Endothelial cell of umbilical vein (primary cell): ENCODE measurements at regions not wholly inside any gene's neighbourhood (a gene's known extent, or its start where the extent isn't known, plus 50 kb on each side); places are given as distances from the start of the nearest gene placed in this dataset.

Source experiments
- BruUV-seq: library from RNA; stranded (reverse); fragments of 400-500 nt; replicated peaks from 2 replicates; lab custom pipeline; 2021; lab: Mats Ljungman, UMichigan
- CTCF ChIA-PET: fragments of 300-600, 350-600 bp; sonication (Branson Sonifier 250); formaldehyde crosslinking; loops from one replicate; lab custom pipeline; 2021; ENCODE audit warnings: antibody characterized with exemption, inconsistent platforms; lab: Charles Lee
- POLR2A ChIA-PET: fragments of 300-600, 350-600 bp; sonication (Branson Sonifier 250); formaldehyde crosslinking; loops from one replicate; lab custom pipeline; 2021; ENCODE audit warnings: antibody characterized with exemption, inconsistent platforms; lab: Charles Lee
- DNase-seq: peaks from one replicate; pipeline ENCODE4 v3.0.0-alpha.2; 2011; ENCODE audit warnings: low read depth, low spot score
- FAIRE-seq: peaks from 2 replicates; lab custom pipeline; 2011; peaks lifted over from hg19 to GRCh38; lab: Jason Lieb, UNC
- H2AFZ ChIP-seq: 2 replicates; pipeline ENCODE4 v1.6.0; 2012; ENCODE audit warnings: low read depth, low read length, control low read depth, inconsistent platforms
- H3K27ac ChIP-seq: 2 replicates; pipeline ENCODE4 v1.5.1; 2011; ENCODE audit warnings: low read depth, mild to moderate bottlenecking, control low read depth, low read length, moderate library complexity; ENCODE audit not compliant: insufficient read depth
- H3K27me3 ChIP-seq, 2 experiments: 2 replicates each; pipeline versions ENCODE4 v1.6.0 to v1.6.1; 2011; ENCODE audit warnings: low read length in 2 of 2, mixed read lengths in 1 of 2; ENCODE audit not compliant: control insufficient read depth in 2 of 2, insufficient read depth in 2 of 2
- H3K36me3 ChIP-seq, 2 experiments: 2 replicates in 1 of 2; 3 replicates in 1 of 2; pipeline ENCODE4 v1.5.1; 2011; ENCODE audit warnings: low read length in 2 of 2, mild to moderate bottlenecking in 1 of 2, moderate library complexity in 1 of 2; ENCODE audit not compliant: control insufficient read depth in 2 of 2, insufficient read depth in 2 of 2; ENCODE audit errors: extremely low read depth in 1 of 2
- H3K4me1 ChIP-seq: 3 replicates; pipeline ENCODE4 v1.5.1; 2011; ENCODE audit warnings: mild to moderate bottlenecking, low read length; ENCODE audit not compliant: control insufficient read depth, insufficient read depth; ENCODE audit errors: extremely low read depth
- H3K4me2 ChIP-seq: 2 replicates; pipeline ENCODE4 v1.6.1; 2011; ENCODE audit warnings: low read length, control low read depth, mixed read lengths; ENCODE audit not compliant: insufficient read depth
- H3K4me3 ChIP-seq, 3 experiments: fragments of 200-600 bp in 1 of 3; sonication (generic), shearing (Covaris generic) in 1 of 3; replicated peaks in 1 of 3; 2 replicates each; pipeline ENCODE4 v1.5.1; 2011 to 2016; ENCODE audit warnings: control low read depth in 3 of 3, low read length in 3 of 3, mild to moderate bottlenecking in 2 of 3, inconsistent platforms in 1 of 3, low read depth in 1 of 3, moderate library complexity in 1 of 3; ENCODE audit not compliant: insufficient read depth in 1 of 3
- H3K79me2 ChIP-seq: 2 replicates; pipeline ENCODE4 v1.6.0; 2012; ENCODE audit warnings: low read length, inconsistent platforms; ENCODE audit not compliant: control insufficient read depth, insufficient read depth
- H3K9ac ChIP-seq: replicated peaks from 2 replicates; pipeline ENCODE3; 2011; ENCODE audit warnings: low read length, control low read depth; ENCODE audit not compliant: insufficient read depth; ENCODE audit errors: extremely low read depth
- H3K9me1 ChIP-seq: replicated peaks from 3 replicates; pipeline ENCODE4 v1.6.0; 2011; ENCODE audit warnings: mild to moderate bottlenecking, low read length; ENCODE audit not compliant: control insufficient read depth, insufficient read depth; ENCODE audit errors: extremely low read depth
- H3K9me3 ChIP-seq: replicated peaks from 2 replicates; pipeline ENCODE4 v1.5.1; 2012; ENCODE audit warnings: low read length, inconsistent platforms; ENCODE audit not compliant: control insufficient read depth, insufficient read depth
- H4K20me1 ChIP-seq: replicated peaks from 2 replicates; pipeline ENCODE3; 2011; ENCODE audit warnings: mild to moderate bottlenecking, low read length; ENCODE audit not compliant: control insufficient read depth, insufficient read depth; ENCODE audit errors: extremely low read depth
- EZH2 ChIP-seq: IDR thresholded peaks from 2 replicates; pipeline ENCODE4 v1.6.1; 2012; ENCODE audit warnings: borderline replicate concordance, low read depth, mild to moderate bottlenecking, moderate library complexity, low read length, inconsistent platforms; ENCODE audit not compliant: severe bottlenecking
- FOS ChIP-seq: IDR thresholded peaks from 2 replicates; pipeline ENCODE4 v1.6.1; 2011; ENCODE audit warnings: mild to moderate bottlenecking, low read length, moderate library complexity, borderline replicate concordance; ENCODE audit not compliant: insufficient read depth
- GATA2 ChIP-seq: IDR thresholded peaks from 2 replicates; pipeline ENCODE4 v1.7.0; 2011; ENCODE audit warnings: low read depth, mild to moderate bottlenecking, moderate library complexity, mixed read lengths, low read length; ENCODE audit not compliant: insufficient read length, insufficient read depth
- JUN ChIP-seq: IDR thresholded peaks from 2 replicates; pipeline ENCODE4 v1.6.1; 2011; ENCODE audit warnings: borderline replicate concordance, low read depth; ENCODE audit not compliant: insufficient read length, insufficient read depth
- MYC ChIP-seq: IDR thresholded peaks from one replicate; pipeline ENCODE4 v1.6.1; 2011; ENCODE audit warnings: mild to moderate bottlenecking, low read depth, low read length
- POLR2A ChIP-seq: IDR thresholded peaks from 2 replicates; pipeline ENCODE4 v1.6.1; 2012; ENCODE audit warnings: low read depth, mild to moderate bottlenecking, control low read depth, low read length
- POLR2AphosphoS5 ChIP-seq: IDR thresholded peaks from 2 replicates; pipeline ENCODE4 v1.6.1; 2012; ENCODE audit warnings: low read depth, mild to moderate bottlenecking, control low read depth, low read length, moderate library complexity; ENCODE audit not compliant: insufficient read depth
- dilution Hi-C: fragments of 300-500 bp; cut with MboI; formaldehyde crosslinking; loops from one replicate; pipeline ENCODE4 v1.15.0; 2019; ENCODE audit warnings: low sequenced_read_pairs; ENCODE audit not compliant: extremely low pct_ligation_motif_present
- intact Hi-C: fragments of 100-400 bp; cut with micrococcal nuclease; formaldehyde crosslinking; loops from one replicate; pipeline ENCODE4 v1.10.0; 2022
- TF ChIP-seq, protein P1 (sequence below), 2 donors: IDR thresholded peaks; 1 replicate in 1 of 2; 2 replicates in 1 of 2; pipeline ENCODE4 v1.5.1; 2011; ENCODE audit warnings: low read length in 2 of 2, mild to moderate bottlenecking in 2 of 2, moderate library complexity in 2 of 2, control low read depth in 1 of 2, inconsistent platforms in 1 of 2, low read depth in 1 of 2; ENCODE audit not compliant: insufficient read depth in 1 of 2; ENCODE audit errors: extremely low read depth in 1 of 2
- TF ChIP-seq, protein P2 (sequence below): IDR thresholded peaks from 2 replicates; pipeline ENCODE4 v1.6.1; 2011; ENCODE audit not compliant: insufficient read depth, insufficient read length

DNA sequence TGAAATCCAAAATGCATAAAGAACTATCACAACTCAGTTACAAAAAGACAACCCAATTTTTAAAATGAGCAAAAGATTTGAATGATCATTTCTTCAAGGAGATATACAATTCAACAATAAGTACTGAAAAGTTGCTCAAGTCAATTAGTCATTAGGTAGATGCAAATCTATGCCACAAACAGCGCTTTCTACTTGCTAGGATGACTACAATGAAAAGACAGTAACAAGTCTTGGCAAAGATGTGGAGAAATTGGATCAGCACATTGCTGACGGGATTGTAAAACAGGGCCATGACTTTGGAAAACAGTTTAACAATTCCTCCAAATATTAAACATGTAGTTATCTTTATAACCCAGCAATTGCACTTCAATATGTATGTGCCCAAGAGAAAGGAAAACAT lies 166.3 kb upstream of the MC4R start:
- ChIA-PET POLR2A (no interaction called here), CTCF (interaction anchor here (0.9 to 3.1 kb wide), 3 partner anchors 10 to 543 kb away, joined by 4 to 13 read pairs (median 5); no protein-coding TSS in a partner anchor)
- Histone ChIP-seq H3K9me1 (no peaks in the 10 kb centered on the region), H2AFZ (no peak overlapping the region), H3K79me2 (no peaks in the 10 kb centered on the region), H3K27me3 (no peaks in the 10 kb centered on the region), H3K9ac (no peak overlapping the region), H3K36me3 (no peaks in the 10 kb centered on the region), H3K4me1 (no peaks in the 10 kb centered on the region), H3K4me3 (no peak overlapping the region), H3K9me3 (no peaks in the 10 kb centered on the region), H4K20me1 (no peaks in the 10 kb centered on the region), H3K27ac (no peak overlapping the region), H3K4me2 (no peak overlapping the region)
- no peak for FAIRE-seq
- TF ChIP-seq GATA2 (no peak), FOS (no peak), POLR2AphosphoS5 (no peak), POLR2A (no peak), MYC (no peak), EZH2 (no peak), JUN (no peak)
- TF ChIP-seq, protein P1, sequence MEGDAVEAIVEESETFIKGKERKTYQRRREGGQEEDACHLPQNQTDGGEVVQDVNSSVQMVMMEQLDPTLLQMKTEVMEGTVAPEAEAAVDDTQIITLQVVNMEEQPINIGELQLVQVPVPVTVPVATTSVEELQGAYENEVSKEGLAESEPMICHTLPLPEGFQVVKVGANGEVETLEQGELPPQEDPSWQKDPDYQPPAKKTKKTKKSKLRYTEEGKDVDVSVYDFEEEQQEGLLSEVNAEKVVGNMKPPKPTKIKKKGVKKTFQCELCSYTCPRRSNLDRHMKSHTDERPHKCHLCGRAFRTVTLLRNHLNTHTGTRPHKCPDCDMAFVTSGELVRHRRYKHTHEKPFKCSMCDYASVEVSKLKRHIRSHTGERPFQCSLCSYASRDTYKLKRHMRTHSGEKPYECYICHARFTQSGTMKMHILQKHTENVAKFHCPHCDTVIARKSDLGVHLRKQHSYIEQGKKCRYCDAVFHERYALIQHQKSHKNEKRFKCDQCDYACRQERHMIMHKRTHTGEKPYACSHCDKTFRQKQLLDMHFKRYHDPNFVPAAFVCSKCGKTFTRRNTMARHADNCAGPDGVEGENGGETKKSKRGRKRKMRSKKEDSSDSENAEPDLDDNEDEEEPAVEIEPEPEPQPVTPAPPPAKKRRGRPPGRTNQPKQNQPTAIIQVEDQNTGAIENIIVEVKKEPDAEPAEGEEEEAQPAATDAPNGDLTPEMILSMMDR (IDR thresholded peaks at IDR 0.05; ENCODE audit: extremely low read depth in 1 of 2, insufficient read depth in 1 of 2, low read depth in 1 of 2, low read length in 2 of 2) = no peak
- TF ChIP-seq, protein P2, sequence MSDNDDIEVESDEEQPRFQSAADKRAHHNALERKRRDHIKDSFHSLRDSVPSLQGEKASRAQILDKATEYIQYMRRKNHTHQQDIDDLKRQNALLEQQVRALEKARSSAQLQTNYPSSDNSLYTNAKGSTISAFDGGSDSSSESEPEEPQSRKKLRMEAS = no peak
- dilution Hi-C loops (no loop called here), intact Hi-C loops (no loop called here)
- no TSS peak for BruUV-seq
- no peak for DNase-seq
